ENCODE measurements at regions not wholly inside any gene's neighbourhood (a gene's known extent, or its start where the extent isn't known, plus 50 kb on each side); places are given as distances from the start of the nearest gene placed in this dataset.

DNA sequence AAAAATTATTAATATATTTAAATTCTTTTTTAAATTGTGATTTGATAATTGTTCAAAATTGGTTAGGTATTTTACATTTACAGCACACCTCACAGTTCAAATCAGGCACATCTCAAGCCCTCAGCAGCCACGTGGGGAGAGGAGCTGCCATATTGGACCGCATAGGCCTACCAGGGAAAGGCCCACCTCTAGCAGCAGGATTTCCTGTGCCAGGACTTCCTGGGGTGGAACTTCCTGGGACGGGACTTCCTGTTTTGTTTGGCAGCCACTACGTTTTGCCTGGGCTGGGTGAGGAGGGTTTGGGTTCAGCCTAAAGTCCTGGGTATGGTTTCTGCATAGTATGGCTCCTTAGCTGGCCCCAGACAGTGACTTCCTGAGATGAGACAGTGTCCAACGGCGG lies 298.5 kb upstream of the FOXF1 start:
- DNase-seq (ENCODE audit: extremely low read depth, insufficient read length): no peak
- no peak overlapping the region for H3K4me3 ChIP-seq (replicated peaks; ENCODE audit: low read depth, low read length)
- H3K27me3 ChIP-seq (replicated peaks; ENCODE audit: control insufficient read depth, insufficient read depth, low read length): no peaks in the 10 kb centered on the region
- no peaks in the 10 kb centered on the region for H3K36me3 ChIP-seq (ENCODE audit: control insufficient read depth, insufficient read depth, low read length)
- TF ChIP-seq CTCF (IDR thresholded peaks at IDR 0.05; ENCODE audit: insufficient read depth, low read length, poor library complexity, severe bottlenecking): no peak

DNA sequence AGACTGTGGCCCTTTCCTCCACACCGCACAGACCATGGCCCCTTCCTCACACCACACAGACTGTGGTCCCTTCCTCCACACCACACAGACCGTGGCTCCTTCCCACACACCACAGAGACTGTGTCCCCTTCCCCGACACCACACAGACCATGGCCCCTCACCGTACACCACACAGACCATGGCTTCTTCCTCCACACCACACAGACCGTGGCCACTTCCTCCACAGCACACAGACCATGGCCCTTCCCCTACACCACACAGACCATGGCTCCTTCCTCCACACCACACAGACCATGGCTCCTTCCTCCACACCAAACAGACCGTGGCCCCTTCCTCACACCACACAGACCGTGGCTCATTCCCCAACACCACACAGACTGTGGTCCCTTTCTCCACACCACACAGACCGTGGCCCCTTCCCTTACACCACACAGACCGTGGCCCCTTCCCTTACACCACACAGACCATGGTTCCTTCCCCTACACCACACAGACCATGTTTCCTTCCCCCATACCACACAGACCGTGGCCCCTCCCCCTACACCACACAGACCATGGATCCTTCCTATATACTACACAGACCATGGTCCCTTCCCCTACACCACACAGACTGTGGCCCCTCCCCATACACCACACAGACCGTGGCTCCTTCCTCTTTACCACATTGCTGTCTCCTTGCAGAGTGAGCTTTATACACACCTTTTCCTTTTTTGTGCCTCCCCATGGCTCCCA lies 297.5 kb upstream of the FOXF1 start:
- Histone ChIP-seq H3K36me3 (ENCODE audit: control insufficient read depth, insufficient read depth, low read length) (no peaks in the 10 kb centered on the region), H3K27me3 (replicated peaks; ENCODE audit: control insufficient read depth, insufficient read depth, low read length) (no peaks in the 10 kb centered on the region), H3K4me3 (replicated peaks; ENCODE audit: low read depth, low read length) (no peak overlapping the region)
- TF ChIP-seq CTCF (IDR thresholded peaks at IDR 0.05; ENCODE audit: insufficient read depth, low read length, poor library complexity, severe bottlenecking): no peak
- no peak for DNase-seq (ENCODE audit: extremely low read depth, insufficient read length)

DNA sequence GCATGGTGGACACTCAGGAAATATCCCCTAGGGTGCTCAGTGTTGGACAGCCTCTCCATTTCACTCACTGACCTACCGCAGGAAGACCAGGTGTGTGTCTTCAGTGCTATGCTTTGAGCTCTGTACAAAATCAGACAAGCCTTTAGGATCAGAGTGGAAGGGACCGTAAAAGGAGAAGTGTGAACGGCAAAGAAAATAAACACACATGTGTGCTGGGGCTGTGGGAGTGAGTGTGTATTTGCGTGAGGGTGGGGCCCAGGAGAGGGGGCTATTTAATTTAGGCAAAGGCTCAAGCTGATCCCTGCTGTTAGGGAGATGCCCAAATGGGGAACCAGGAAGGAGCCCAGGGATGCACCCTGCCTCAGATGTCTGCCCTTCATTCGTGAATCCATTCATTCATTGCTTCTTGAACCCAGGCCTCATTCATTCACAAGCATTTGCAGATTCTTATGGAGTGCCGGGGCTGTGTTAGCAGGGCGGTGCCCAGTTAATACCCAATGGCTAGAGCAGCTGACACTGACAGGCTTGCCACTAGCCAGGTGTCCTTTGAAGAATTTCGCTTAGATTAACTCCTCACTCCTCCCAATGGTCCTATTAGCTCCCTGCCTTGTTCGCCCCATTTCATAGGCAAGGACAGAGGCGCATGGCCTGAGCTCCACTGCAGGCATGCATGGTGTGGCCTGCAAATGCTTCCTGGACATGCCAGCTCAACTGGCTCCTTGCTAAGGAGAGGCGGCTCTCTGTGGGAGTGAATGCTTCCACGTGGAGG lies 296.7 kb upstream of the FOXF1 start:
- Histone ChIP-seq H3K36me3 (ENCODE audit: control insufficient read depth, insufficient read depth, low read length) (no peaks in the 10 kb centered on the region), H3K27me3 (replicated peaks; ENCODE audit: control insufficient read depth, insufficient read depth, low read length) (no peaks in the 10 kb centered on the region), H3K4me3 (replicated peaks; ENCODE audit: low read depth, low read length) (no peak overlapping the region)
- TF ChIP-seq CTCF (IDR thresholded peaks at IDR 0.05; ENCODE audit: insufficient read depth, low read length, poor library complexity, severe bottlenecking): no peak
- no peak for DNase-seq (ENCODE audit: extremely low read depth, insufficient read length)

GRCh38 chr16:86214326-86215232 lies 295.7 kb upstream of the FOXF1 start:
- DNase-seq (ENCODE audit: extremely low read depth, insufficient read length): no peak
- H3K27me3 ChIP-seq (replicated peaks; ENCODE audit: control insufficient read depth, insufficient read depth, low read length): no peaks in the 10 kb centered on the region
- TF ChIP-seq CTCF (IDR thresholded peaks at IDR 0.05; ENCODE audit: insufficient read depth, low read length, poor library complexity, severe bottlenecking): no peak
- H3K4me3 ChIP-seq (replicated peaks; ENCODE audit: low read depth, low read length): no peak overlapping the region
- H3K36me3 ChIP-seq (ENCODE audit: control insufficient read depth, insufficient read depth, low read length): no peaks in the 10 kb centered on the region

DNA sequence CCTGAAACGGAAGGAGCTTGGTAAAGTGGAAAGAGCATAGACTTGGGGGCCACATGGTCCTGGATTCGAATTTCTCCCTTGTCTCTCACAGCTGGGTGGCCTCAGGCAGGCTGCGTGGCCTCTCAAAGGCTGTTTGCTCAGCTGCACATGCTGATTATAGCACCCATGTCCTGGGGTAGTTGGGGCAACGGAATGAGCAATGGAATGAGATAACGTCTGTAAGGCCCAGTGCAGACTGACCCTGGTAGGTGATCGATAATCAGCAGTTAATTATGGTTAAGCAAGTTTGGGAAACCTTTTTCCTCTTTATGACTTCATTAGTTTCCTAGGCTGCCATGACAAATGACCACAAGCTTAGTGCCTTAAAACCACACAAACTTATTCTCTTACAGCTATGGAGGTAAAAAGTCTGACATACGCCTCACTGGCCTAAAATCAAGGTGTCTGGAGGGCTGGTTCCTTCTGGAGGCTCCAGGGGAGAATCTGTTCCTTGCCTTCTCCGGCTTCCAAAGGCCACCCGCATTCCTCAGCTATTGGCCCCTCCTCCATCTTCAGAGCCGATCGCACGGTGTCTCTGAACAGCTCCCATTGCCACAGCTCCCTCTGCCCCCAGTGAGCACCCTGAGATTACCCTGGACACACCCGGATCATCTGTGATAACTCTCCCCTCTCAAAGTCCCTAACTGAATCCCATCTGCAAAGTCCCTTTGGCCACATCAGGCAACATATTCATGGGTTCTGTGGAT lies 294.9 kb upstream of the FOXF1 start:
- no peaks in the 10 kb centered on the region for H3K27me3 ChIP-seq (replicated peaks; ENCODE audit: control insufficient read depth, insufficient read depth, low read length)
- no peak overlapping the region for H3K4me3 ChIP-seq (replicated peaks; ENCODE audit: low read depth, low read length)
- no peak for DNase-seq (ENCODE audit: extremely low read depth, insufficient read length)
- TF ChIP-seq CTCF (IDR thresholded peaks at IDR 0.05; ENCODE audit: insufficient read depth, low read length, poor library complexity, severe bottlenecking): no peak
- no peaks in the 10 kb centered on the region for H3K36me3 ChIP-seq (ENCODE audit: control insufficient read depth, insufficient read depth, low read length)

Data from GM06990 (cell line).